Gastrocnemius medialis (tissue), 4 donors: ENCODE measurements at regions not wholly inside any gene's neighbourhood (a gene's known extent, or its start where the extent isn't known, plus 50 kb on each side); places are given as distances from the start of the nearest gene placed in this dataset.

Experiments used
- CTCF ChIP-seq, 5 experiments: fragments of 450-650 bp in 3 of 5; fragments of 200-600 bp in 2 of 5; sonication (generic) in 2 of 5; IDR thresholded peaks in 4 of 5; conservative IDR thresholded peaks in 1 of 5; 1 replicate in 4 of 5; 2 replicates in 1 of 5; pipeline ENCODE4 v1.5.1; 2016 to 2019; ENCODE audit warnings: antibody characterized with exemption in 5 of 5, mild to moderate bottlenecking in 3 of 5, moderate library complexity in 3 of 5
- POLR2A ChIP-seq, 2 donors: fragments of 450-650 bp; IDR thresholded peaks; one replicate each; pipeline ENCODE4 v1.6.1; 2017; ENCODE audit warnings: antibody characterized with exemption in 2 of 2, mild to moderate bottlenecking in 2 of 2, moderate library complexity in 2 of 2

- TF ChIP-seq CTCF (IDR thresholded peaks at IDR 0.05 in 4 of 5, conservative IDR thresholded peaks at IDR 0.05 in 1 of 5) (no peak), POLR2A (IDR thresholded peaks at IDR 0.05) (no peak)
Measured at GRCh38 chr1:71236503-71236902, 155.7 kb upstream of the ZRANB2 start.
